ENCODE measurements at regions not wholly inside any gene's neighbourhood (a gene's known extent, or its start where the extent isn't known, plus 50 kb on each side); places are given as distances from the start of the nearest gene placed in this dataset.

DNA sequence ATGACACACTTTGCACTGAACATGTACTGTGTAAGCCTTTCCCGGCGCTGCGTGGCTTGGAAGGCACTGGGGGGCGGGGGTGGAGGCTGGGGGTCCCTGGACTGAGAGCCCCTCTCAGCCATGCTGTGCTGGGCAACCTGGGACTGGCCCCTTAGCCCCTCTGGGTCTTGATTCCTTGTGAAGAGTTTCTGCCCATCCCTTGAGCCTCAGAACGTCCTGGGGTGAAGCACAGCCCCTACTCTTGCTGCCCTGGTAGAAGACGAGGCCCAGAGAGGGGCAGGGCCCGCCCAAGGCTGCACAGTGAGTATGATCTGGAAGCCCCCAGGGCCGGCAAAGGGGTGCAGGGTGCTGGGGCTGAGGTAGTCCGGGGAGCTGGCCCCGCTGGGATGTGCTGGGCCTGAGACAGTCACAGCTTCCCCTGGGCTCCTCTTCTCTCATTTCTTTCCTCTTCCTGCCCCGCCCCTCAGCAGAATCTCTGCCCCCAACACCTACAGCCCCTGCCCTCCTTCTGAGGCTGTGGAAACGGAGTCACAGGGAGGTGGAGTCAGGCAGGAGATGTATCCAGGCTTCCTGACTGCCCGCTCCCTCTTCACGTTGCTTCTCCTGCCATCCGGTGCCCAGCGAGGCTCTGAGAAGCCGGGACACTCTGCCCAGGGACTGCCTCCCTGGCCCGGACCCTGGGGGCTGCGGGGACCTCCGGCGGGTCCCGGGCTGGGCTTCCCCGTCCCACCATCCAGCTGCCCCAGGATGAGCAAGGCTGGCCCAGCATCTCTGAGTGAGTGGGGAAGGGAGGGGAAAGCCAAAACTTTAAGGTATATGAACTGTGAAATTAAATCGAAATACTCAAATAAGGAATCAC lies 60.5 kb downstream of the UNCX start:
- TF ChIP-seq, protein P1, sequence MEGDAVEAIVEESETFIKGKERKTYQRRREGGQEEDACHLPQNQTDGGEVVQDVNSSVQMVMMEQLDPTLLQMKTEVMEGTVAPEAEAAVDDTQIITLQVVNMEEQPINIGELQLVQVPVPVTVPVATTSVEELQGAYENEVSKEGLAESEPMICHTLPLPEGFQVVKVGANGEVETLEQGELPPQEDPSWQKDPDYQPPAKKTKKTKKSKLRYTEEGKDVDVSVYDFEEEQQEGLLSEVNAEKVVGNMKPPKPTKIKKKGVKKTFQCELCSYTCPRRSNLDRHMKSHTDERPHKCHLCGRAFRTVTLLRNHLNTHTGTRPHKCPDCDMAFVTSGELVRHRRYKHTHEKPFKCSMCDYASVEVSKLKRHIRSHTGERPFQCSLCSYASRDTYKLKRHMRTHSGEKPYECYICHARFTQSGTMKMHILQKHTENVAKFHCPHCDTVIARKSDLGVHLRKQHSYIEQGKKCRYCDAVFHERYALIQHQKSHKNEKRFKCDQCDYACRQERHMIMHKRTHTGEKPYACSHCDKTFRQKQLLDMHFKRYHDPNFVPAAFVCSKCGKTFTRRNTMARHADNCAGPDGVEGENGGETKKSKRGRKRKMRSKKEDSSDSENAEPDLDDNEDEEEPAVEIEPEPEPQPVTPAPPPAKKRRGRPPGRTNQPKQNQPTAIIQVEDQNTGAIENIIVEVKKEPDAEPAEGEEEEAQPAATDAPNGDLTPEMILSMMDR (conservative IDR thresholded peaks at IDR 0.05), result no peak
- no peak for TF ChIP-seq EZH2 (IDR thresholded peaks at IDR 0.05; ENCODE audit: low read depth)

Measured in PC-9 (cell line).